HEK293T (cell line): ENCODE measurements at regions not wholly inside any gene's neighbourhood (a gene's known extent, or its start where the extent isn't known, plus 50 kb on each side); places are given as distances from the start of the nearest gene placed in this dataset.

Experiments
- FOXA1 ChIP-seq: fragments of 450-650 bp; IDR thresholded peaks from 2 replicates; pipeline ENCODE4 v1.6.1; 2016; ENCODE audit warnings: mild to moderate bottlenecking
- NFRKB ChIP-seq: fragments of 450-650 bp; IDR thresholded peaks from 2 replicates; pipeline ENCODE4 v1.6.1; 2016; ENCODE audit warnings: mild to moderate bottlenecking, moderate library complexity
- SP1 ChIP-seq: fragments of 450-650 bp; IDR thresholded peaks from 2 replicates; pipeline ENCODE4 v1.6.1; 2017
- SUZ12 ChIP-seq: fragments of 450-650 bp; IDR thresholded peaks from 2 replicates; pipeline ENCODE4 v1.6.1; 2016; ENCODE audit warnings: mild to moderate bottlenecking

GRCh38 chr5:51991940-51992339 is 608.7 kb downstream of the ISL1 start:
- no peak for TF ChIP-seq SP1
- TF ChIP-seq FOXA1, result no peak
- no peak for TF ChIP-seq SUZ12
- TF ChIP-seq NFRKB, result no peak
